HCT116 (cell line): ENCODE measurements at regions not wholly inside any gene's neighbourhood (a gene's known extent, or its start where the extent isn't known, plus 50 kb on each side); places are given as distances from the start of the nearest gene placed in this dataset.

Experiments
- ATAC-seq: fragments of 200-7000 bp; cut with Tn5 transposase; 2 replicates; pipeline ENCODE4 v1.9.1; 2020; ENCODE audit warnings: mild to moderate bottlenecking, moderate library complexity
- BruUV-seq: library from RNA; stranded (reverse); fragments of 400-500 nt; replicated peaks from 2 replicates; lab custom pipeline; 2021; lab: Mats Ljungman, UMichigan
- CTCF ChIA-PET: fragments of 300-600 bp; sonication (Branson Sonifier 250); formaldehyde crosslinking; loops from one replicate; lab custom pipeline; 2021; ENCODE audit warnings: antibody characterized with exemption; lab: Charles Lee
- POLR2A ChIA-PET: fragments of 300-600, 350-600 bp; sonication (Branson Sonifier 250); formaldehyde crosslinking; loops from one replicate; lab custom pipeline; 2021; ENCODE audit warnings: antibody characterized with exemption; lab: Charles Lee
- RAD21 ChIA-PET, 2 experiments: fragments of 300-600 bp; sonication (Branson Sonifier 250); formaldehyde crosslinking; loops; one replicate each; lab custom pipeline; 2023; ENCODE audit warnings: low total read pairs in 2 of 2; ENCODE audit not compliant: uncharacterized antibody in 2 of 2, unreplicated experiment in 2 of 2, low non-redundant PET in 1 of 2; lab: Charles Lee
- DNase-seq: peaks from one replicate; pipeline ENCODE4 v3.0.0-alpha.2; 2010; ENCODE audit warnings: low read depth, low spot score
- H2AFZ ChIP-seq: fragments of 200-600 bp; shearing (Covaris generic), sonication (generic); 2 replicates; pipeline ENCODE4 v1.6.1; 2017; ENCODE audit warnings: low read depth, mixed run types, mixed read lengths, antibody characterized with exemption, low read length; ENCODE audit not compliant: poor library complexity, severe bottlenecking
- H3K27ac ChIP-seq: 2 replicates; pipeline ENCODE4 v1.5.1; 2012; ENCODE audit warnings: low read depth, low read length
- H3K27me3 ChIP-seq: fragments of 200-600 bp; sonication (generic); 2 replicates; pipeline ENCODE4 v1.6.1; 2016; ENCODE audit warnings: mixed run types, low read length, mixed read lengths; ENCODE audit not compliant: insufficient read depth
- H3K36me3 ChIP-seq, 2 experiments: fragments of 200-500 bp in 1 of 2; fragments of 200-600 bp in 1 of 2; sonication (Bioruptor generic) in 1 of 2; sonication (generic) in 1 of 2; 2 replicates each; pipeline versions ENCODE4 v1.5.1 to v1.6.1; 2014 to 2016; ENCODE audit warnings: low read length in 2 of 2, inconsistent platforms in 1 of 2, mixed read lengths in 1 of 2, mixed run types in 1 of 2; ENCODE audit not compliant: insufficient read depth in 2 of 2, control insufficient read depth in 1 of 2
- H3K4me1 ChIP-seq, 2 experiments: fragments of 200-600 bp in 1 of 2; sonication (generic) in 1 of 2; 2 replicates each; pipeline versions ENCODE4 v1.5.1 to v1.6.1; 2012 to 2017; ENCODE audit warnings: low read length in 2 of 2, inconsistent platforms in 1 of 2, mild to moderate bottlenecking in 1 of 2, mixed read lengths in 1 of 2, mixed run types in 1 of 2, moderate library complexity in 1 of 2; ENCODE audit not compliant: insufficient read depth in 2 of 2, control insufficient read depth in 1 of 2
- H3K4me2 ChIP-seq: fragments of 200-600 bp; sonication (generic); 2 replicates; pipeline ENCODE4 v1.6.1; 2017; ENCODE audit warnings: mixed run types, low read length, mixed read lengths
- H3K4me3 ChIP-seq, 2 experiments: fragments of 200-600 bp in 1 of 2; sonication (generic) in 1 of 2; replicated peaks in 1 of 2; 2 replicates each; pipeline ENCODE4 v1.5.1; 2011 to 2016; ENCODE audit warnings: low read length in 2 of 2, control low read depth in 1 of 2, low read depth in 1 of 2, mild to moderate bottlenecking in 1 of 2, mixed read lengths in 1 of 2, mixed run types in 1 of 2
- H3K79me2 ChIP-seq: fragments of 200-600 bp; sonication (generic); 2 replicates; pipeline ENCODE4 v1.6.1; 2017; ENCODE audit warnings: mild to moderate bottlenecking, mixed run types, low read length, moderate library complexity, mixed read lengths; ENCODE audit not compliant: insufficient read depth
- H3K9ac ChIP-seq: fragments of 200-600 bp; sonication (generic); 2 replicates; pipeline ENCODE4 v1.6.1; 2016; ENCODE audit warnings: low read length, mixed read lengths
- H3K9me2 ChIP-seq: fragments of 200-600 bp; sonication (generic), shearing (Covaris generic); 2 replicates; pipeline ENCODE4 v1.6.1; 2017; ENCODE audit warnings: mixed run types, mild to moderate bottlenecking, moderate library complexity; ENCODE audit not compliant: insufficient read depth
- H3K9me3 ChIP-seq, 2 experiments: fragments of 200-500 bp in 1 of 2; fragments of 200-600 bp in 1 of 2; sonication (Bioruptor generic) in 1 of 2; sonication (generic) in 1 of 2; 2 replicates each; pipeline ENCODE4 v1.6.1; 2014 to 2017; ENCODE audit warnings: low read length in 2 of 2, mixed read lengths in 2 of 2, inconsistent platforms in 1 of 2, low read depth in 1 of 2, mild to moderate bottlenecking in 1 of 2, mixed run types in 1 of 2, moderate library complexity in 1 of 2; ENCODE audit not compliant: control insufficient read depth in 1 of 2, insufficient read depth in 1 of 2
- H4K20me1 ChIP-seq: fragments of 200-600 bp; sonication (generic), shearing (Covaris generic); 2 replicates; pipeline ENCODE4 v1.6.1; 2017; ENCODE audit warnings: mixed run types, mild to moderate bottlenecking, moderate library complexity; ENCODE audit not compliant: insufficient read depth
- CBX3 ChIP-seq: IDR thresholded peaks from 2 replicates; pipeline ENCODE4 v1.6.1; 2012; ENCODE audit warnings: low read depth
- CEBPB ChIP-seq: IDR thresholded peaks from 2 replicates; pipeline ENCODE4 v1.6.1; 2012; ENCODE audit warnings: low read depth
- EGR1 ChIP-seq: IDR thresholded peaks from 2 replicates; pipeline ENCODE4 v1.6.1; 2012; ENCODE audit warnings: low read depth
- ELF1 ChIP-seq: IDR thresholded peaks from 2 replicates; pipeline ENCODE4 v1.6.1; 2012; ENCODE audit warnings: low read depth, borderline replicate concordance
- FOSL1 ChIP-seq: IDR thresholded peaks from 2 replicates; pipeline ENCODE4 v1.6.1; 2012; ENCODE audit warnings: low read depth
- JUND ChIP-seq: IDR thresholded peaks from 2 replicates; pipeline ENCODE4 v1.6.1; 2012
- POLR2A ChIP-seq: IDR thresholded peaks from 2 replicates; pipeline ENCODE4 v1.7.0; 2011; ENCODE audit warnings: borderline replicate concordance; ENCODE audit not compliant: insufficient read depth, insufficient read length; ENCODE audit errors: extremely low read depth
- RAD21 ChIP-seq: IDR thresholded peaks from 2 replicates; pipeline ENCODE4 v1.6.1; 2012; ENCODE audit warnings: low read depth, mild to moderate bottlenecking
- SRF ChIP-seq: IDR thresholded peaks from 2 replicates; pipeline ENCODE4 v1.6.1; 2012; ENCODE audit warnings: low read depth
- TCF7L2 ChIP-seq: IDR thresholded peaks from 2 replicates; pipeline ENCODE4 v1.7.0; 2011; ENCODE audit warnings: borderline replicate concordance, inconsistent platforms; ENCODE audit not compliant: insufficient read depth, insufficient read length; ENCODE audit errors: extremely low read depth
- YY1 ChIP-seq: IDR thresholded peaks from 2 replicates; pipeline ENCODE4 v1.6.1; 2011; ENCODE audit warnings: low read length, low read depth, moderate library complexity, mild to moderate bottlenecking; ENCODE audit not compliant: insufficient replicate concordance; ENCODE audit errors: extremely low read depth
- ZNF274 ChIP-seq: fragments of 200-500 bp; sonication (Bioruptor generic); IDR thresholded peaks from 2 replicates; pipeline ENCODE4 v1.6.1; 2014; ENCODE audit warnings: mild to moderate bottlenecking, low read depth, low read length, inconsistent platforms
- intact Hi-C: fragments of 100-400 bp; cut with micrococcal nuclease; formaldehyde crosslinking; loops from 2 replicates; pipeline ENCODE4 v1.10.0; 2022
- TF ChIP-seq, protein P1 (sequence below): IDR thresholded peaks from 2 replicates; pipeline ENCODE4 v1.6.1; 2012
- TF ChIP-seq, protein P2 (sequence below): IDR thresholded peaks from 2 replicates; pipeline ENCODE4 v1.6.1; 2011; ENCODE audit warnings: mild to moderate bottlenecking, low read length, moderate library complexity; ENCODE audit not compliant: insufficient replicate concordance; ENCODE audit errors: extremely low read depth
- TF ChIP-seq, protein P3 (sequence below): IDR thresholded peaks from 2 replicates; pipeline ENCODE4 v1.6.1; 2012; ENCODE audit warnings: low read depth
- TF ChIP-seq, protein P4 (sequence below), 3 experiments: fragments of 200-600 bp in 1 of 3; sonication (generic) in 1 of 3; IDR thresholded peaks in 2 of 3; conservative IDR thresholded peaks in 1 of 3; 2 replicates each; pipeline ENCODE4 v1.5.1; 2012 to 2017; ENCODE audit warnings: low read depth in 2 of 3, low read length in 2 of 3, antibody characterized with exemption in 1 of 3, borderline replicate concordance in 1 of 3, control low read depth in 1 of 3, mild to moderate bottlenecking in 1 of 3, mixed read lengths in 1 of 3, mixed run types in 1 of 3, moderate library complexity in 1 of 3; ENCODE audit not compliant: insufficient read depth in 1 of 3
- TF ChIP-seq, protein P5 (sequence below): IDR thresholded peaks from 2 replicates; pipeline ENCODE4 v1.6.1; 2012

DNA sequence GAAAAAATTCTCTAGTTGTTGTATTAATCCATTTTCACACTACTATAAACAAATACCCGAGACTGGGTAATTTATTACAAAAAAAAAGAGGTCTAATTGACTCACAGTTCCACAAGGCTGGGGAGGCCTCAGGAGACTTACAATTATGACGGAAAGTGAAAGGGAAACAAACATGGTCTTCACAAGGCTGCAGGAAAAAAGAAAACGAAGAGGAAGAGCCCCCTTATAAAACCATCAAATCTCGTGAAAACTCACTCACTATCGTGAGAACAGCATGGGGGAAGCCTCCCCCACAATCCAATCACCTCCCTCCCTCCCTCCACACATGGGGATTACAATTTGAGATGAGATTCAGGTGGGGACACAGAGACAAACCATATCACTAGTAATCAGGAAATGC is 61.7 kb upstream of the SPTBN1 start:
- RAD21 ChIA-PET, result no interaction called here
- POLR2A ChIA-PET, result no interaction called here
- H3K9ac ChIP-seq, result no peak overlapping the region

More for the DNA sequence above, 61.7 kb upstream of the SPTBN1 start:
- ATAC-seq (no peak), DNase-seq (no peak)
- H3K27ac ChIP-seq, result no peak overlapping the region
- no peaks in the 10 kb centered on the region for H4K20me1 ChIP-seq
- no peaks in the 10 kb centered on the region for H3K36me3 ChIP-seq
- no peaks in the 10 kb centered on the region for H3K4me1 ChIP-seq
- CTCF ChIA-PET, result no interaction called here
- TF ChIP-seq JUND (no peak), EGR1 (no peak), ELF1 (no peak), CBX3 (no peak), ZNF274 (no peak), POLR2A (no peak), RAD21 (no peak), SRF (no peak), FOSL1 (no peak), TCF7L2 (no peak), YY1 (no peak), CEBPB (no peak)
- TF ChIP-seq, protein P1, sequence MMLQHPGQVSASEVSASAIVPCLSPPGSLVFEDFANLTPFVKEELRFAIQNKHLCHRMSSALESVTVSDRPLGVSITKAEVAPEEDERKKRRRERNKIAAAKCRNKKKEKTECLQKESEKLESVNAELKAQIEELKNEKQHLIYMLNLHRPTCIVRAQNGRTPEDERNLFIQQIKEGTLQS, result no peak
- TF ChIP-seq, protein P2, sequence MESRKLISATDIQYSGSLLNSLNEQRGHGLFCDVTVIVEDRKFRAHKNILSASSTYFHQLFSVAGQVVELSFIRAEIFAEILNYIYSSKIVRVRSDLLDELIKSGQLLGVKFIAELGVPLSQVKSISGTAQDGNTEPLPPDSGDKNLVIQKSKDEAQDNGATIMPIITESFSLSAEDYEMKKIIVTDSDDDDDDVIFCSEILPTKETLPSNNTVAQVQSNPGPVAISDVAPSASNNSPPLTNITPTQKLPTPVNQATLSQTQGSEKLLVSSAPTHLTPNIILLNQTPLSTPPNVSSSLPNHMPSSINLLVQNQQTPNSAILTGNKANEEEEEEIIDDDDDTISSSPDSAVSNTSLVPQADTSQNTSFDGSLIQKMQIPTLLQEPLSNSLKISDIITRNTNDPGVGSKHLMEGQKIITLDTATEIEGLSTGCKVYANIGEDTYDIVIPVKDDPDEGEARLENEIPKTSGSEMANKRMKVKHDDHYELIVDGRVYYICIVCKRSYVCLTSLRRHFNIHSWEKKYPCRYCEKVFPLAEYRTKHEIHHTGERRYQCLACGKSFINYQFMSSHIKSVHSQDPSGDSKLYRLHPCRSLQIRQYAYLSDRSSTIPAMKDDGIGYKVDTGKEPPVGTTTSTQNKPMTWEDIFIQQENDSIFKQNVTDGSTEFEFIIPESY, result no peak
- TF ChIP-seq, protein P3, sequence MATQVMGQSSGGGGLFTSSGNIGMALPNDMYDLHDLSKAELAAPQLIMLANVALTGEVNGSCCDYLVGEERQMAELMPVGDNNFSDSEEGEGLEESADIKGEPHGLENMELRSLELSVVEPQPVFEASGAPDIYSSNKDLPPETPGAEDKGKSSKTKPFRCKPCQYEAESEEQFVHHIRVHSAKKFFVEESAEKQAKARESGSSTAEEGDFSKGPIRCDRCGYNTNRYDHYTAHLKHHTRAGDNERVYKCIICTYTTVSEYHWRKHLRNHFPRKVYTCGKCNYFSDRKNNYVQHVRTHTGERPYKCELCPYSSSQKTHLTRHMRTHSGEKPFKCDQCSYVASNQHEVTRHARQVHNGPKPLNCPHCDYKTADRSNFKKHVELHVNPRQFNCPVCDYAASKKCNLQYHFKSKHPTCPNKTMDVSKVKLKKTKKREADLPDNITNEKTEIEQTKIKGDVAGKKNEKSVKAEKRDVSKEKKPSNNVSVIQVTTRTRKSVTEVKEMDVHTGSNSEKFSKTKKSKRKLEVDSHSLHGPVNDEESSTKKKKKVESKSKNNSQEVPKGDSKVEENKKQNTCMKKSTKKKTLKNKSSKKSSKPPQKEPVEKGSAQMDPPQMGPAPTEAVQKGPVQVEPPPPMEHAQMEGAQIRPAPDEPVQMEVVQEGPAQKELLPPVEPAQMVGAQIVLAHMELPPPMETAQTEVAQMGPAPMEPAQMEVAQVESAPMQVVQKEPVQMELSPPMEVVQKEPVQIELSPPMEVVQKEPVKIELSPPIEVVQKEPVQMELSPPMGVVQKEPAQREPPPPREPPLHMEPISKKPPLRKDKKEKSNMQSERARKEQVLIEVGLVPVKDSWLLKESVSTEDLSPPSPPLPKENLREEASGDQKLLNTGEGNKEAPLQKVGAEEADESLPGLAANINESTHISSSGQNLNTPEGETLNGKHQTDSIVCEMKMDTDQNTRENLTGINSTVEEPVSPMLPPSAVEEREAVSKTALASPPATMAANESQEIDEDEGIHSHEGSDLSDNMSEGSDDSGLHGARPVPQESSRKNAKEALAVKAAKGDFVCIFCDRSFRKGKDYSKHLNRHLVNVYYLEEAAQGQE, result no peak
- TF ChIP-seq, protein P4, sequence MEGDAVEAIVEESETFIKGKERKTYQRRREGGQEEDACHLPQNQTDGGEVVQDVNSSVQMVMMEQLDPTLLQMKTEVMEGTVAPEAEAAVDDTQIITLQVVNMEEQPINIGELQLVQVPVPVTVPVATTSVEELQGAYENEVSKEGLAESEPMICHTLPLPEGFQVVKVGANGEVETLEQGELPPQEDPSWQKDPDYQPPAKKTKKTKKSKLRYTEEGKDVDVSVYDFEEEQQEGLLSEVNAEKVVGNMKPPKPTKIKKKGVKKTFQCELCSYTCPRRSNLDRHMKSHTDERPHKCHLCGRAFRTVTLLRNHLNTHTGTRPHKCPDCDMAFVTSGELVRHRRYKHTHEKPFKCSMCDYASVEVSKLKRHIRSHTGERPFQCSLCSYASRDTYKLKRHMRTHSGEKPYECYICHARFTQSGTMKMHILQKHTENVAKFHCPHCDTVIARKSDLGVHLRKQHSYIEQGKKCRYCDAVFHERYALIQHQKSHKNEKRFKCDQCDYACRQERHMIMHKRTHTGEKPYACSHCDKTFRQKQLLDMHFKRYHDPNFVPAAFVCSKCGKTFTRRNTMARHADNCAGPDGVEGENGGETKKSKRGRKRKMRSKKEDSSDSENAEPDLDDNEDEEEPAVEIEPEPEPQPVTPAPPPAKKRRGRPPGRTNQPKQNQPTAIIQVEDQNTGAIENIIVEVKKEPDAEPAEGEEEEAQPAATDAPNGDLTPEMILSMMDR (IDR thresholded peaks at IDR 0.05 in 2 of 3, conservative IDR thresholded peaks at IDR 0.05 in 1 of 3; ENCODE audit: borderline replicate concordance in 1 of 3, insufficient read depth in 1 of 3, low read depth in 2 of 3, low read length in 2 of 3), result no peak
- TF ChIP-seq, protein P5, sequence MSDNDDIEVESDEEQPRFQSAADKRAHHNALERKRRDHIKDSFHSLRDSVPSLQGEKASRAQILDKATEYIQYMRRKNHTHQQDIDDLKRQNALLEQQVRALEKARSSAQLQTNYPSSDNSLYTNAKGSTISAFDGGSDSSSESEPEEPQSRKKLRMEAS, result no peak
- H3K4me3 ChIP-seq, result no peak overlapping the region
- no peak overlapping the region for H2AFZ ChIP-seq
- no peaks in the 10 kb centered on the region for H3K9me3 ChIP-seq
- H3K9me2 ChIP-seq, result no peaks in the 10 kb centered on the region
- no peak overlapping the region for H3K4me2 ChIP-seq
- intact Hi-C loops, result no loop called here
- no peaks in the 10 kb centered on the region for H3K27me3 ChIP-seq
- H3K79me2 ChIP-seq, result no peaks in the 10 kb centered on the region
- BruUV-seq, result no TSS peak
